GM21367 (cell line): ENCODE measurements at regions not wholly inside any gene's neighbourhood (a gene's known extent, or its start where the extent isn't known, plus 50 kb on each side); places are given as distances from the start of the nearest gene placed in this dataset.
"Not testable (repeated sequence)": the region's sequence is repeated elsewhere in the genome, so short reads cannot be mapped to it uniquely, and the experiment has no call there.

Experiments
- ATAC-seq: cut with Tn5 transposase; IDR thresholded peaks from one replicate; pipeline ENCODE4 v1.9.1; 2021; ENCODE audit not compliant: unreplicated experiment

DNA sequence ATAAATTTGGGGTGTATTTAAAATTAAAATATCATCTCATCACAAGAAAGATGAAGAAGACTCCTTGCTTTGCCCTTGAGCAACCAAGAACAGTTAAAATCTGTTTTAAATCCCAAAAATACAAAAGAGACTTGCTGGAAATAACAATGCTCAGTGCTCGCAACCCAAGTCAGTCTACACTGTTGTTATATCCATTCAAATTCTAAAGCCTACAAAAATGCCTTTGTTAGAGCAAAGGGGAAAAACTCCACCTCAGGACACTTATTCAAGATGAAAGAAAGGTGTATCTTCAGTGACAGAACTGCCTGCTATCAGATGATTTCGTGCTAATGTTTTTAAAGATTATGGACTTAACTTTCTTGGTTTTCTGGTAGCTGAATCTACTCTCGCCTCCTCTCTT lies 111.9 kb upstream of the TANK start:
- no peak for ATAC-seq

DNA sequence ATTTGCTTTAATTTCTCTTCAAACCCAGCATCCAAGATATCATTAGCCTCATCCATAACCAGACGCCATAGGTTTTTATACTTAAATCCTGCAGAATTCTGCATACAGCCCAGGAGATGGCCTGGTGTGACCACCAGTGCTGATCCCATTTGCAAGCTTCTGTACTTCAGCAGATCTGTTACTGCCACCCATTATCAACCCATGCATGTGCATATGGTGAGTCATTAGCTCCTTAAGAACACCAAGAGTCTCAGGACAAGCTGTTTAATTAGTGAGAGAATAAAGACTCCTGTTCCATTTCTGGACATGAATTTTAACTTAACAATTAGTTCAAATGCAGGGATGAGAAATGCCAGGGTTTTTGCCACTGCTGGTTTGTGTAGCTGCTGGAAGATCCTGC lies 110.7 kb upstream of the TANK start:
- no peak for ATAC-seq

DNA sequence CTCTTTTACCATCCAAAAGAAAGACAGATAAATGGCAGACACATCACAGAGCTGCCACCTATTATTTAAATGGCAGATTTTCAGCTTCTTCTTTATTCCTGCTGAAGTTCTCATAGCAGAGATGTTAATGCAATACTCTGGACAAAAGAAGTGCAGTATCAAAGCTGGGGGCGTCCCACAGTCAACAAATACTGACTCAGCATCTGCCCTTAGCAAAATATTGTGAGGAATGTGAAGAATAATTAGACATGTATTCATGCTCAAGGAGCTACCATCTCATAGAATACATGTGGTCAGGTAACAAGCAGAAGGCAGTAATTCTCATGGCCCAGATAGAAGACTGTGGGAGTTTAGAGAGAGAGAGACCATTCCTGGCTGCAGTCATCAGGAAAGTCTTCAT lies 108.0 kb upstream of the TANK start:
- no peak for ATAC-seq

DNA sequence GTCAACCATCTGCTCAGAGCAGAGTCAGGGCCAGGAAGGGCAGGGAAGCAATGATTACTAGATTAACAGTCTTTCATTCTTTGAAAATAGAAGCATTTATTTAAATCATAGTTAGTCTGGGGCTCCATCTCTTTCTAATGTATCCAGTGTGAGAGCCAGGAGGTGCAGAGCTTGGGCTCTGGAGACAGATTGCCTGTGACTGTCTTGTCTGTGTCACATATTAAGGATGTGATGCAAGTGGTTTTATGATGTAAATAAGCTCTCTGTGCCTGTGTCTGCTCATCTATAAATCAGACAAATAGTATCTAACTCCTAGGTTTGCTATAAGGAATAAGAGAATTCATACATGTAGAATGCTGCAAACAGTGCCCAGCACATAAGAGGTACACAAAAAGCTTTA lies 104.9 kb upstream of the TANK start:
- no peak for ATAC-seq

DNA sequence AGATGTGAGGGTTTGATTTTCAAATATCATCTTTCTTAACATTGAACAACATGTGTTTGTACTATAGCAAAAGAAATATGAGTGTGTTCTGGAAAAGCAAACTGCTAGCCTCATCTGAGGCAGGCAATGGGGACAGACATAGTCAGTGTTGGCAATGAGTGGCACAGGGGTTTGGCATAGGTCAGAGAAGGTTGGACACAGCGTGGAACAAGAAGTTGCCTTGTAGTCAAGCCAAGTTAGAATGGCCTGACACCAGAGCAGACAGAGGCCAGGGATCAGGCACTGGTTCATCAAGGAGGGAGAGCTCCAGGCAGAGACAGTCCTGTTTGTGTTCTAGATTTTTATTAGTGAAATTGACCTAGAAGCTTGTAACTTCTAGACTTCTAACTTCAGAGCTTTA lies 100.8 kb upstream of the TANK start:
- ATAC-seq: no peak

DNA sequence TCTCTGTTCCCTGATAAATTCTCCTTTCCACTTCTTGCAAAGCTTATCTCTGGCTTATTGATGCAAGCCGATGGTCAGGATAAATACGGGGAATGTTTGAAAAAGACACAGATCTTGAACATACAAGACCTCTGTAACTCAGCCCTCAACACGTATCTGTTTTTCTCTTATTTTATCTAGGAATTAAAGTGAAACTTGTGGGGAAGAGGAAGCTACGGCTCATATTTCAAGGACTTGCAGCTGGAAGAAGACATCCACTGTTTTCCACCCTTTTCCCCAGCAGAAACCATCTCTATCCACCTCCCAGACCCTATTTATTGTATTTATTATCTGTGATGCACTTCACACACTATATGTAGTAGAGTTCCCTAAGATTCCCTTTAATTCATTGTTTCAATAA lies 98.4 kb upstream of the TANK start:
- ATAC-seq: no peak

DNA sequence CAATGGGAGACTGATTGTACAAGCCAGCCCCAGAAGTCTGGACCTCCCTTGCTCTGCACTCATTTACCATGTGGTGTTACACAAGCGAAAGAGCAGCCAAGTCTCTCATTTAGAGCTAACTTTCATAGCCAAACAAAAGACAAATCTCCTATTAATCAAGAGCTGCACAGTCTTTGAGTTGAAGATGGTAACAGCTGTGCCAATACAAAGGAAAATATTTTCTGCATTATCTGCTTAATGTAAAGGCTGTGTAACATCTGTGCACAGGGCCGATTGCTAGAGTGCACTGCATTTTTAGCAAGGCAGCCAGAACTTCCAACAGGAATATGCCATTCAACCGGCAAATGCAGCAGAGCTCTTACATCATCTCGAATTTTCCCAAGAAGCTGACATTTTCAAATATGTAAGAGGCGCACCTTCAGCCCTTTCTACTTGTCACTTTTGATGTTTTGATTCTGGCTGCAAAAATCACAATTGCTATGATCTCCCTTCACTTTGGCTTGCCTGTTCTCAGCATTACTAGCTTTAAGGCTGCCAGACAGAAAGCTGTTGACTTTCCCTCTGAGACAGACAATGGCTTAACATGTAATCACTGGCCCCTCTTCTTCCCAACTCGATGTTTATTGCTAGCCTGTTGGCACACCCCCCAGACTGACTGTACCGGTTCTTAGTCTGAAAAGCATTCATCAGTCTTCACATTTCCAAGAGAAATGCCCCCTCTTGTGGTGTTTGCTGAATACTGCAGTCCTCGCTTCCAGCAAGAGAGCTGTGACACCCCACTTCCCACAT lies 96.9 kb upstream of the TANK start:
- ATAC-seq: peak; percentile 95

DNA sequence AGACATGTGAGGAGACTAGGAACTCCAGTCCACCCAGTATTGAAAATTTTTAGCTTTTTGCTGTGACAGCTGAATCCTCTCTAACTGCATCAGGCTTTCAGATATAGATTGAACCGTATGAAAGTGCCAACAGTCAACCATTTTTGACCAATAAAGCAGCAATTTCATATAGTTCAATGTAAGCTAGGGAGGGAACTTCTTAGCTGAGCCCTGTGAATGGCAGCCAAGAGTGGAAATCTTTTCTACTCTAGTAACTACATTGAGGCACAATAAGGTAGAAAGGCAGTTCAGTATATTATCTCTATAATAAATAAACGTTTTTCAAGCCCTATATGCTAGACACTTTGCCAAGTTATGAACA lies 96.3 kb upstream of the TANK start:
- peak; percentile 27 for ATAC-seq

DNA sequence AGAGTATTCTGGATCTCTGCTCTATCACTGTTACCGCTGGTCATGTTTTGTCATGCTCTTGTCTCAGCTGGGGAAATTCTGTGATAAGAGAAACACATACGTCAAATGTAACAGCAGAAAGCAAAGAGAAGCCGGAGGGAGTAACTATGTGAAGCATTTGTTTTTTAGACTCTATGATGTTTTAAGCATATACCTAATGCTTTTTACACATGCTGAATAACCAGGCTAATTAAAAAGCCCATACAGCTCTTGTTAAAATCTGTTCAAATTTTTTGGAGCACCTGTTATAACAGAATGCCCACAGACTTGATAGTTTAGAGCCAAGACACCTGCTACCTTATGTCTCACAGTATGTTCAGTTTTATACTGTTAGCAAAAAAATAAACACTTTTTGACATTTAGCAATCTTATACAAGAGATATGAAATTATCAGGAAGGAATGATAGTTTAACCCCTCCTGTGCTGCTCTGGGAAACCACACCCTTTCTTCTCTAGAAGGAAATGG lies 92.3 kb upstream of the TANK start:
- no peak for ATAC-seq

DNA sequence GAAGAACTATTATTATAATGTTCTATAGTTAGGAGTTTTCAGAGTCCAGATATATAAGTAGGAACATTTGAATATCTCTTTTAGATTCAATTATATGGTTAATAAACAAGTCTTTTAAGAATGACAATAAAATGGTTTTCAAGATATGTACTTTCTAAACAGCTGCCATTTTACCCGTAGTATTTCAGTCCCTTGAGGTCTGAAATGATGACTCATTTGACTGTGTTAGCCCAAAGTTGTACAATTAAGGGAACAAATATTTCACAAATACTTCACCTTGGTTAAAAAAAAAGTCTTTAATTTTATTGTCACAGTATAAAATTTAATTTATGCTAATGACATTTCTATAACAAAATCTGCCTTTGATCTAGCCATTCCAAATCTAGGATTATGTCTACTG lies 91.6 kb upstream of the TANK start:
- ATAC-seq: no peak

DNA sequence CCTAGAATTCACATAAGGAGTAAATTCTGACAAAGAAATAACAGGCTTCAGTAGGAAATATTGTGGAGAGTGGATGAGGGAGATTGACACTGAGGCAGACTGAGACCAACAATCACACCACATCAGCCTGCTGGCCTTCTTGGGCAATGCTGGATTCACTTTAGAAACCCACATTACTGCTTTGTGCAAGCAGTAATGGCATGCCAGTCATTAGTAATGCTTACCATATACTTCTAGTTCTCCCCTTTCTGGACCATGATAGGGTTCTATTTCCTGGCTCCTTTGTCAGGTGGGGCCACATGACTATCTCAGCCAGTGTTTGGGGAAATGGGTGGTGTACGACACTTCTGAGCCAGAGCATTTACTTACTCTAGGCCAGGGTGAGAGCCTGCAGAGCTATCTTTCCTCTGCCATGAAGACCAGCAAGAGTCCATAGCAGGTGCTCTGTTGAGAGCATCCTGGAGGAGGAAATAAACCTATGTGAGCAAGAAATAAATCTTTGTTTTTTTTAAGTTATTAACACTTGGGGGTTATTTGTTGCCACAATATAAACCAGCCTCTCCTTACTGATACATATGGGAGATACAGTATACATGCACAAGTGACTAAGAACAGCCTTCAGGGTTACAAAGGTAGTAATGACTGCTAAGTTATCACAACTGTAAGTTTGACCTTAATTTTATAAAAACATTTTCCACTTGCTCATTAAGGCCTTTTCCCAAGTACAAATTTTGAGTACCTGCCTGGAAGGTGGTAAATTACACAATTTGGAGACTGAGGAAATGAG lies 89.3 kb upstream of the TANK start:
- no peak for ATAC-seq

DNA sequence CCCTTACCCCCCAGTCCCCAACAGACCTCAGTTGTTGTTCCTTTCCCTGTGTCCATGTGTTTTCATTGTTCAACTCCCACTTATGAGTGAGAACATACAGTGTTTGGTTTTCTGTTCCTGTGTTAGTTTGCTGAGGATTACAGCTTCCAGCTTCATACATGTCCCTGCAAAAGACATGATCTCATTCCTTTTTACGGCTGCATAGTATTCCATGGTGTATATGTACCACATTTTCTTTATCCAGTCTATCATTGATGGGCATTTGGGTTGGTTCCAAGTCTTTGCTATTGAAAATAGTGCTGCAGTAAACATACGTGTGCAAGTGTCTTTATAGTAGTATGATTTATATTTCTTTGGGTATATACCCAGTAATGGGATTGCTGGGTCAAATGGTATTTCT lies 87.8 kb upstream of the TANK start:
- not testable (repeated sequence) for ATAC-seq

DNA sequence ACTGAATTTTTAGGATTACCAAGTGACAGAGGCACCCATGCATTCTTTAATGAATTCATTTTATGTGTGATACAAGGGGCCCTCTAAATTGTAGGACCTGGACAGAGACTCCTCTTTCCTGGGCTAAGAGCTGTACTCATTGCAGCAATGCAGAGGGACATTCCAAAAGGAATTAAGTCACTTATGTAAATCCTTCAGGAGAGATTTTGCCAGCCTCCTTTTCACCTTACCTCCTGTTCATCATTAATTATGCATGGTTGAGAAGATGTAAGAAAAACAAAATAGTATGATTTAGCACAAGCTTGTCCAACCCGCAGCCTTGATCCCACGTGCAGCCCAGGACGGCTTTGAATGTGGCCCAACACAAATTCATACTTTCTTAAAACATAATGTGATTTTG lies 84.5 kb upstream of the TANK start:
- ATAC-seq: no peak

DNA sequence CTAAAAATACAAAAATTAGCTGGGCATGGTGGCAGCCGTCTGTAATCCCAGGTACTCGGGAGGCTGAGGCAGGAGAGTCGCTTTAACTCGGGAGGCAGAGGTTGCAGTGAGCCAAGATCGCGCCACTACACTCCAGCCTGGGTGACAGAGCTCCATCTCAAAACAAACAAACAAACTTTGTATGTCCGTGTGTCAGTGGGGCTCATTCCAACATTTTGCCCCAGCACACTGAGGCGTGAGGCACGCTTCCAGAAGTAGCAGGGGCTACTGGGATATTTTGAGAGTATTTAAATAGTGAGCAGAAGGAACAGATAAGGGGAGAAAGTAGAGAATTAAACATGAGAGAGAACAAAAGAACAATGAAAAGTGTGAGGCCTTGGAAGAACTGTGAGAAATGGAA lies 83.3 kb upstream of the TANK start:
- no peak for ATAC-seq

DNA sequence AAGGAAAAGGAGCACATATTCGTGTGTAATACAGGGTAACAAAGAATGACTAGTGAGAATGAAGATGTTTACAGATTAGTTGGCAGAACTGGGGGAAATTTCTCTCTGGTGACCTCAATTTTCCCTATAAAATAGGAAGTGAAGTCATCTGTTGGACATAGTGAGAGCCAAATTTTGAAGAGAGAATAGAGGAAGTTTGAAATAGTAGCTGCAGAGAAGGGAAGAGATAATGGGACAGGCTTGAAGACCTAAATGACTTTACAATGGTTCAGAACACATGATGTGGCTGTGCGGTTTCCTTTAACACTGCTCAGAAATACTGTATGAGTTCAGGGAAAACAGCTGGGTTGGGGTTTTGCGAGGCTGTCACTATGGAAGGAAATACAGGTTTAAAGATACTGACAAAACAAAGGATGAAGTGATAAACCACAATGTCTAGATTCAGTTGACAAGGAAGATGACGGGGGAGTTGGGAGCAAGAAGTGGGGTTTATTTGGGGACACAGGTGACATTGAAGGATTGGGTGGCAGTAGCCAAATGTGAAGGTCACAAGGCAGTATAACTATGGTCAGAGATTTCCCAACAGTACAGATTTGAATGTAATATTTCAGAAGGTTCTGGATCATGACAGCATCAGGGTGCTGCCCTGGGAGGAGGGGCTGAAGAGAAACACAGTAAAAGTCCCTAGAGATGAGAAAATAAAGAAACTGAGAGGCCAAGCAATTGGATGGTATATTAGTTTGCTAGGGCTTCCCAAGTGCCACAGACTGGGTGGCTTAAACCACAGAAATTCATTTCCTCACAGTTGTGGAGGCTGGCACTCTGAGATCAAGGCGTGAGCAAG lies 82.6 kb upstream of the TANK start:
- peak; percentile 82 for ATAC-seq

DNA sequence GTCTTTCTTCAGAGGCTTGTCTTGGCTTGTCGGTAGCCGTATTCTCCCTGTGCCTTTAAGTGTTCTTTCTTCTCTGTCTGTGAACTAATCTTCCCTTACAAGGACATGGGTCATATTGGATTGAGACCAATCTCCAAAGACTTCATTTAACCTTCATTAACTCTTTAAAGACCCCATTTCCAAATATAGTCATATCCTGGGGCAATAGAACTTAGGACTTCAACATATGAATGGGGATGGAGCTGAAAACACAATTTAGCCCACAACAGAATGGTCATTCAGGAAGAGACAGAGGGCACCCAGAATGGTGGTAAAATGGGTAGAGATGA lies 82.1 kb upstream of the TANK start:
- ATAC-seq: no peak

DNA sequence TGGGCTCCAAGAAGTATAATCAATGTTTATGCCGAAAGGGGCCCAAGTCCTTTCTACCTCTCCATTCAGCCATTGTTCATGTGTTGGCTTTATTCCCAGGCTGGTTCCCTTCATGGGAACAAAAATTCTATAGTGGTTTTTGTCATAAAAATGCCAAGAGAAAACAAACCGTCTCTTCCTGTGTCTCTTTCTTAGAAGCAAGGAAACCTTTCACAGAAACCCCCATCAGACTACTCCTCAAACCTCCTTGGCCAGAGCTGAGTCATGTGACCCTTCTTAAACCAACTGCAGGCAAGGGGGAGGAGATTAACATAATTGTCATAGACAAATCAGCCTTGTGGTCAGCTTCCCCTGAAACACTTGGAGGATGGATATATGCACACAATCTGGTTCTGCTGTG lies 75.1 kb upstream of the TANK start:
- no peak for ATAC-seq

DNA sequence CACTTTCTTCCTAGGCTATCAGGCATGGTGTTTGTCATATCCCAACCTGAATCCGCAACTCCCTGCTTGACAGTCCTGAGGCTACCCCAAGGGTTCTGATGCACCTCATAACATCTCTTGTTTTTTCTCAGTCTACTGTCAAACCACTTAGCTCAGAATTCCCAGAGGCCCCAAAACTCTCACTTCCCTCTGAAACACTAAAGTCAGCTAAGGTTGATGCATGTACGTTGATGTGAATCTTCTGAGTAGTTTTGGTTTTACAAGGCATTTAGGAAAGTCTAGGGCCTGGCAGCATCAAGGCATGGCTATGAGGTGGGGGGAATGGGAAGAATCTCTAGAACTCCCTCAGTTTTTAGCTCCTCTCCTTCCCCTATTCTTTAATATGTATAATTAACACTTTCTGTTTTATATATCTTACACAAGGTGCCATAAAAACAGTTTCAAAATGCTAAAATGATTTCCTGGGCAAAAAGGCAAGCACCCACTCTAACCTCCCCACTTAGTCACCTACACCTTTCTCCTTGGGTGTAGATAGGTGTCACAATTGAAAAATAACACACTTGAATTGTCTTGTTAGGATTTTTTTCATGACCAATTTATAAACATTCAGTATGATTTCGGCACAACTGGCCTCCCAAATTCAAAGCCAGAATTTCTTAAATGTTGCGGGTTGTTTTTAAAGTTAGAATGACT lies 71.4 kb upstream of the TANK start:
- ATAC-seq: peak; percentile 88

DNA sequence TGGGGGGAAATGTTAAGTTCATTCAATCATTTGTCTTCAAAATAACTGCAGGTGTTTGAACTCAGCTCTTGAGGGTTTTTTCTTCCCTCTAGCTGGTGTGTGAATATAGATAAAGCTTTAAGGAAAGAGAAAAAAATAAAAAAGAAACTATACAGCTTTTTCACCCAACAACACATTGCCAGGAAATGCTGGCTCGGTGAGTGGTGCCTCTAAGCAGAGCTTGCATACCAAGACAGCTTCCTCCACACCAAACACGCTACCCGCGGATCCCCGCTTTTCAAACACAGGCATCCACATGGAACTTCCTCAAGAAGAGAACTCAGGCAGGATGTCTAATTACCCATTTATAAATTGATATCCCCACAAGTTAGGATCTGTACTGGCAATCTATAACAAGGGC lies 69.8 kb upstream of the TANK start:
- ATAC-seq: peak; percentile 42

DNA sequence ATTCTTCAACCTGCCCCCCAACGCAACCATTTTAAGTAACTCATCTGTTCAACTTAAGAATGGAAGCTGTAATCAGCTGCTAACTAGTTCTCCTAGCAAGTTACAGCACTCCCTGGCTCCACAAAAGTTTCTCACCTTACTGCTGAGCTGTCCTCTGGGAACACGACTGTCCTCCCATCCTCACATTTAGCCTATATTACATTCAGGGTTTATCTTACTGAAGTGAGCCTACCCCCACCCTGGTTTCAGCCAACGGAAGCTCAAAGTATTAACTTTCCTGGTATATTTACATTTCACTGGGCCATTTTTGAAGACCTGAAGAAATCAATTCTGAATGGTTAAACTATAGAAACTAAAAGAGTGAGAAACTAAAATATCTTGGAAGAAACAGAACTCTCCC lies 64.9 kb upstream of the TANK start:
- no peak for ATAC-seq

DNA sequence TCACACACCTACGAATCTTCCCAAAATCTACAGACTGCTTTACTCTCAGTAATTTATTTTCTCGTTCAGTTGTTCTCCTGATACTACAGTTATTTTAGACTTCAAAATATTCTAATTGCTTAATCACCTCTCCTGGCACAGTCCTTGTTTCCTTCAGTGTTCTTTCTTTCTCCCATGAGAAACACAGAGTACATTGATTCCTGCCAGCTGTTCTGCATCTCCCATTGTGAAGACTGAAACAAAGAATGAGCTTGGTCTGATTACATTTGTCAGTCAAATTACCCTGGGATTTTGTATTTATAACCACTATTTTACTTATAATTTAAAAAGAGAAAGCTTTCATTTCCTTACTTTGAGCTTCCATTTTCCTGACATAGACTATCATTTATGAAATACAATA lies 63.9 kb upstream of the TANK start:
- ATAC-seq: no peak
